ENCODE measurements at regions not wholly inside any gene's neighbourhood (a gene's known extent, or its start where the extent isn't known, plus 50 kb on each side); places are given as distances from the start of the nearest gene placed in this dataset.
A peak's percentile ranks its signal among the peaks of the same experiment; 100 is the strongest.

DNA sequence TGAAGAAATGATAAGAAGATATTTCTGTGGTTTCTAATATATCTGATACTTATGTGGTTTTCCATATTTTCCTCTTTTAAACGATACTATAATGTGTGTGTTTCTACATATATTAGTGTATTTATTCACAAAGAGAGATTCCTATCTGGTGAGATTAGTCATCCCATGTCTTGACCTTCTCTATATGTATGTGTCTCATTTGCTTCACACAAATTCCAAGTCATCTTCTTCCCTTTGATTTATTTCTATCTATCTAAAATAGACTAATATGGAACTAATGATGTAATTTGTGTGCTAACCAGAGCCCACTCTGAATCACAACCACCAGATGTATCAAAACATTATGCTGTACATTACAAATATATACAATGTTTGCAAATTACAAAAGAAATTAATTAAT is 154.7 kb upstream of the KCNMB2 start:
- no peak for DNase-seq (ENCODE audit: low spot score)
- no peak for TF ChIP-seq CTCF (conservative IDR thresholded peaks at IDR 0.05; ENCODE audit: low read depth)
- POLR2A ChIA-PET (ENCODE audit: low non-redundant PET), result no interaction called here

DNA sequence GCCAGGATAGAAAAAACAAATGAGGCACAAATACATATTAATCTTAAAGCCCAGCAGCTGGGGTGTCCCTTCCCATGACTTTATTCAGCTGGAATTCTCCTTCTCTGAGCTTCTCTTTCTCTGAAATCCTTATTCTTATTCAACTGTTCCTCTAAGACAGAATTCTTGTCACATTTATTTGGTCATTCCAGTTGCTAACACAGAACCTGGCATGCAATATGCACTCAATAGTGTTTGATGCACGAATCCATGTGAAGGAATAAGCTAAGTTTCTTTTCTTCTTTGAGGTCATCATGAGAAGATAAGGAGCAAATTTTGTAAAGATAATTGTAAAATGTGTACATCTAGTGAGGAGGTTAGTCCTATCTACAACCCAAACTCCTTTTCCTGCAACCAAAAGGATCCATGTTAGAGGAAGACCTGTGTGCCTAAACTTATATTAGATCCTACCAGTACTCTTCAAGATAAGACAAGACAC is 154.2 kb upstream of the KCNMB2 start:
- CTCF ChIA-PET, result no interaction called here
- no peak overlapping the region for H3K27ac ChIP-seq
- TF ChIP-seq CTCF (conservative IDR thresholded peaks at IDR 0.05; ENCODE audit: low read depth), result no peak
- no peak for DNase-seq (ENCODE audit: low spot score)
- POLR2A ChIA-PET (ENCODE audit: low non-redundant PET), result no interaction called here

More for the DNA sequence above, 154.7 kb upstream of the KCNMB2 start:
- CTCF ChIA-PET, result no interaction called here
- no peak overlapping the region for H3K27ac ChIP-seq

GRCh38 chr3:178382449-178383061 is 153.7 kb upstream of the KCNMB2 start:
- DNase-seq (ENCODE audit: low spot score), result no peak
- TF ChIP-seq CTCF (conservative IDR thresholded peaks at IDR 0.05; ENCODE audit: low read depth), result no peak
- POLR2A ChIA-PET (ENCODE audit: low non-redundant PET), result no interaction called here
- CTCF ChIA-PET, result no interaction called here
- no peak overlapping the region for H3K27ac ChIP-seq

DNA sequence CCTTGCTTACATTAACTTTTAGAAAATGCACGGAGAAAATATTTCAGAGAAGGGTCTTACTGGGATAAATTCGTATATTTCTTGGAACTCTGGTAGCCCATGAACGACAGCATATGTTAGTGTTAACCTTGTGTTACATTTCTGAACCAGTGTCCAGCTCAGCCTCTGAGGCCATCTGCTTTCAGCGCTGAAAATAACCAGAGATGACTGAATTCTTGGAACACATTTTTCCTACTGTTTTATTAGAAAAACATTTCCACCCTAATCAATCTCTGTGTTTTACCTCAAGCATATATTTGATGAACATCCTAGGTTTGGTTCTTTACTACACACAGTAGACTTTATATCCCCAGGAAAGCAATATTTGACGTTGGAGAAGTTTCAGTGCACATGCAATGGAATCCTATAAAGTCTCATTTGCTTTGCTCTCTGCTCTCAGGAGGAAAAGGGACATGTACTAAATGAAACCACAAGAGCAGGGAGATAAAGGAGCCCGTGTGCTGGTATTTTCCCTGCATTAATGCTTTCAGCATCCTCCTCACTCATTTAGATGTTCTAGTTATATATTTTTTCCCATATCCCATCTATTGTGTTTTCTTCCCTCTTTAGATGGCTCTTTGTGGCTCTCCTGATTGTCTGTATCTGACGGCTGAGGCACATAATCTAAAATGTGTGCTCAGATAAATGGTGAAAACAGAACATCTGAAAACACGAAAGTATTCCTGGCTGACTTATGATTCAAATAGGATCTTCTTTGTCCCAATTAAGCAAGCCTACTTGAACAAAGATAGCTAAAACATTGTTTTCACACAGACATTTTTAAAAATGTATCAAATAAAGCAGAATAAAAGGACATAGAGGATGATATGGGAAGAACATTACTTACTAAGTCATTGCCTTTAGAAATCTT is 151.7 kb upstream of the KCNMB2 start:
- CTCF ChIA-PET, result interaction anchor here (0.7 to 1.3 kb wide), 6 partner anchors 277 to 1512 kb away, joined by 3 to 6 read pairs (median 3); no protein-coding TSS in a partner anchor
- POLR2A ChIA-PET (ENCODE audit: low non-redundant PET), result no interaction called here
- DNase-seq (ENCODE audit: low spot score), result no peak
- no peak for TF ChIP-seq CTCF (conservative IDR thresholded peaks at IDR 0.05; ENCODE audit: low read depth)
- no peak overlapping the region for H3K27ac ChIP-seq

- ChIA-PET POLR2A (ENCODE audit: low non-redundant PET) (no interaction called here), CTCF (interaction anchor here (0.7 to 1.3 kb wide), 7 partner anchors 278 to 1513 kb away, joined by 3 to 6 read pairs (median 3); no protein-coding TSS in a partner anchor)
- no peak overlapping the region for H3K27ac ChIP-seq
- TF ChIP-seq CTCF (conservative IDR thresholded peaks at IDR 0.05; ENCODE audit: low read depth), result peak; percentile 89
- DNase-seq (ENCODE audit: low spot score), result peak; percentile 27
These were observed 150.8 kb upstream of the KCNMB2 start for GRCh38 chr3:178385280-178385952.

DNA sequence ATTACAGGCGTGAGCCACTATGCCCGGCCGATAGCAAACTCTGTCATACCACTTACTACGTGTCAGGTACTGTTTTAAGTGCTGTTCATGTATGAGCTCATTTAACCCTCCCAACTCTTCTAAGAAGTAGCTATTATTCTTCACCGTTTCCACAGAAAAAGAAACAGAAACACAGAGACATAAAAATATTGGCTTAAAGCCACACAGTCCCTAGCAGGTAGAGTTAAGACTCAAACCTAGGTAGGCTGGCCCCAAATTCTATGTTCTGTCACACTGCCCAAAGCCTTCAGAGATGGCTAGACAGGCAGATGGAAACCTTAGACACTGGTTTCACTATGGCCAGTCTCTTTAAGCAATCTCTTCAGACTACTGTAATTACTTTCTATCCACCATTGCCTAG is 149.8 kb upstream of the KCNMB2 start:
- POLR2A ChIA-PET (ENCODE audit: low non-redundant PET), result no interaction called here

More for the DNA sequence above, 149.8 kb upstream of the KCNMB2 start:
- H3K27ac ChIP-seq, result no peak overlapping the region
- CTCF ChIA-PET, result interaction anchor here (0.6 kb wide), 1 partner anchor 420 kb away, joined by 3 read pairs; no protein-coding TSS in a partner anchor
- DNase-seq (ENCODE audit: low spot score), result no peak
- TF ChIP-seq CTCF (conservative IDR thresholded peaks at IDR 0.05; ENCODE audit: low read depth), result no peak

Measured in RWPE1 (cell line).